Common myeloid progenitor, CD34-positive (primary cell): ENCODE measurements at regions not wholly inside any gene's neighbourhood (a gene's known extent, or its start where the extent isn't known, plus 50 kb on each side); places are given as distances from the start of the nearest gene placed in this dataset.

ENCODE experiments used
- CTCF ChIA-PET: fragments of 350-600 bp; sonication (Branson Sonifier 250); formaldehyde crosslinking; loops from one replicate; lab custom pipeline; 2021; ENCODE audit warnings: antibody characterized with exemption; lab: Charles Lee
- POLR2A ChIA-PET: fragments of 350-600 bp; sonication (Branson Sonifier 250); formaldehyde crosslinking; loops from one replicate; lab custom pipeline; 2021; ENCODE audit warnings: antibody characterized with exemption; lab: Charles Lee
- DNase-seq, 3 donors: peaks; one replicate each; pipeline versions ENCODE4 v3.0.0 to v3.0.0-alpha.2; 2013
- H3K27ac ChIP-seq, 2 experiments: 1 replicate in 1 of 2; 2 replicates in 1 of 2; pipeline ENCODE4 v1.7.0; 2013; ENCODE audit warnings: inconsistent platforms in 2 of 2, low read length in 2 of 2, mild to moderate bottlenecking in 2 of 2, low read depth in 1 of 2, moderate library complexity in 1 of 2; ENCODE audit not compliant: severe bottlenecking in 2 of 2, insufficient read depth in 1 of 2, poor library complexity in 1 of 2
- H3K27me3 ChIP-seq, 5 experiments: replicated peaks in 2 of 5; 1 replicate in 3 of 5; 2 replicates in 2 of 5; pipeline versions ENCODE4 v1.6.1 to v1.7.0; 2013; ENCODE audit warnings: low read length in 4 of 5, mild to moderate bottlenecking in 2 of 5, moderate library complexity in 2 of 5, inconsistent platforms in 1 of 5; ENCODE audit not compliant: insufficient read depth in 5 of 5, control insufficient read depth in 4 of 5
- H3K36me3 ChIP-seq, 4 experiments: 1 replicate in 2 of 4; 2 replicates in 2 of 4; pipeline versions ENCODE4 v1.6.1 to v1.7.0; 2013; ENCODE audit warnings: low read length in 3 of 4, control low read depth in 1 of 4, mild to moderate bottlenecking in 1 of 4; ENCODE audit not compliant: control insufficient read depth in 4 of 4, insufficient read depth in 4 of 4
- H3K4me1 ChIP-seq, 4 experiments: 1 replicate in 3 of 4; 2 replicates in 1 of 4; pipeline versions ENCODE4 v1.6.1 to v1.7.1; 2013; ENCODE audit warnings: low read length in 3 of 4, mild to moderate bottlenecking in 3 of 4, control low read depth in 1 of 4, inconsistent platforms in 1 of 4, moderate library complexity in 1 of 4; ENCODE audit not compliant: control insufficient read depth in 4 of 4, insufficient read depth in 4 of 4; ENCODE audit errors: control extremely low read depth in 1 of 4
- H3K4me3 ChIP-seq, 7 experiments: 1 replicate in 4 of 7; 2 replicates in 3 of 7; pipeline versions ENCODE4 v1.5.1 to v1.7.0; 2013; ENCODE audit warnings: mild to moderate bottlenecking in 7 of 7, low read length in 6 of 7, moderate library complexity in 6 of 7, inconsistent platforms in 2 of 7, low read depth in 2 of 7, control low read depth in 1 of 7; ENCODE audit not compliant: insufficient read depth in 4 of 7, control insufficient read depth in 1 of 7; ENCODE audit errors: extremely low read depth in 1 of 7
- H3K9me3 ChIP-seq, 5 experiments: 1 replicate in 4 of 5; 2 replicates in 1 of 5; pipeline versions ENCODE4 v1.6.1 to v1.7.1; 2013; ENCODE audit warnings: low read length in 4 of 5, mild to moderate bottlenecking in 2 of 5, inconsistent platforms in 1 of 5, low read depth in 1 of 5, moderate library complexity in 1 of 5; ENCODE audit not compliant: control insufficient read depth in 4 of 5, insufficient read depth in 2 of 5; ENCODE audit errors: control extremely low read depth in 1 of 5
- WGBS: methylation state at CpG from one replicate; pipeline ENCODE4 v1.1.5; 2013; ENCODE audit not compliant: insufficient coverage; 5-methylcytosine and 5-hydroxymethylcytosine counted together

GRCh38 chr2:67596871-67597270, 199.7 kb downstream of the ETAA1 start:
- Histone ChIP-seq H3K4me3 (no peak overlapping the region), H3K4me1 (no peaks in the 10 kb centered on the region), H3K27ac (no peak overlapping the region), H3K36me3 (no peaks in the 10 kb centered on the region), H3K27me3 (peaks cover 0 to 2% (median 0%) of the 10 kb centered on the region in 5 experiments), H3K9me3 (peaks cover 0 to 5% (median 0%) of the 10 kb centered on the region in 5 experiments)
- POLR2A ChIA-PET = no interaction called here
- no peak for DNase-seq
- CTCF ChIA-PET = interaction anchor here (0.5 to 0.9 kb wide), 2 partner anchors 9 to 1680 kb away, joined by 3 read pairs; no protein-coding TSS in a partner anchor

GRCh38 chr2:67599561-67599960, 202.4 kb downstream of the ETAA1 start:
- ChIA-PET POLR2A (no interaction called here), CTCF (no interaction called here)
- no peaks in the 10 kb centered on the region for H3K4me1 ChIP-seq
- peaks cover 0 to 2% (median 0%) of the 10 kb centered on the region in 5 experiments for H3K9me3 ChIP-seq
- DNase-seq = no peak
- H3K36me3 ChIP-seq = no peaks in the 10 kb centered on the region
- no peak overlapping the region for H3K27ac ChIP-seq
- no peak overlapping the region for H3K4me3 ChIP-seq
- H3K27me3 ChIP-seq = peaks cover 0 to 2% (median 0%) of the 10 kb centered on the region in 5 experiments

- Histone ChIP-seq H3K9me3 (peaks cover 0 to 2% (median 0%) of the 10 kb centered on the region in 5 experiments), H3K27me3 (peaks cover 0 to 2% (median 0%) of the 10 kb centered on the region in 5 experiments), H3K4me3 (no peak overlapping the region), H3K4me1 (no peaks in the 10 kb centered on the region), H3K36me3 (no peaks in the 10 kb centered on the region), H3K27ac (no peak overlapping the region)
- DNase-seq = no peak
- CTCF ChIA-PET = interaction anchor here (1.2 kb wide), 1 partner anchor 38 kb away, joined by 3 read pairs; no protein-coding TSS in a partner anchor
- POLR2A ChIA-PET = no interaction called here
- 95% methylated on average over 9 of the region's 10 CpGs for WGBS
Observed at GRCh38 chr2:67600222-67600871, 203.2 kb downstream of the ETAA1 start.

GRCh38 chr2:67600946-67601345, 203.8 kb downstream of the ETAA1 start:
- DNase-seq = no peak
- POLR2A ChIA-PET = no interaction called here
- H3K4me3 ChIP-seq = no peak overlapping the region
- no CpG with 5 or more reads among the region's 1 CpG for WGBS
- H3K27me3 ChIP-seq = peaks cover 0 to 2% (median 0%) of the 10 kb centered on the region in 5 experiments
- H3K9me3 ChIP-seq = peaks cover 0 to 2% (median 0%) of the 10 kb centered on the region in 5 experiments
- H3K4me1 ChIP-seq = no peaks in the 10 kb centered on the region
- H3K36me3 ChIP-seq = no peaks in the 10 kb centered on the region
- CTCF ChIA-PET = interaction anchor here (1.2 kb wide), 1 partner anchor 38 kb away, joined by 3 read pairs; no protein-coding TSS in a partner anchor
- no peak overlapping the region for H3K27ac ChIP-seq

GRCh38 chr2:67604360-67604759, 207.2 kb downstream of the ETAA1 start:
- Histone ChIP-seq H3K4me1 (no peaks in the 10 kb centered on the region), H3K27me3 (peaks cover 0 to 2% (median 0%) of the 10 kb centered on the region in 5 experiments), H3K9me3 (peaks cover 0 to 2% (median 0%) of the 10 kb centered on the region in 5 experiments), H3K4me3 (no peak overlapping the region), H3K36me3 (no peaks in the 10 kb centered on the region), H3K27ac (no peak overlapping the region)
- ChIA-PET POLR2A (no interaction called here), CTCF (no interaction called here)
- no CpG with 5 or more reads among the region's 1 CpG for WGBS
- no peak for DNase-seq

GRCh38 chr2:67612576-67613042, 215.5 kb downstream of the ETAA1 start:
- Histone ChIP-seq H3K4me1 (peaks cover 4 to 15% (median 7%) of the 10 kb centered on the region in 4 experiments), H3K9me3 (no peaks in the 10 kb centered on the region), H3K4me3 (no peak overlapping the region), H3K27ac (no peak overlapping the region), H3K36me3 (no peaks in the 10 kb centered on the region), H3K27me3 (no peaks in the 10 kb centered on the region)
- DNase-seq = no peak
- ChIA-PET POLR2A (no interaction called here), CTCF (no interaction called here)
- WGBS = 100% methylated on average over 3 of the region's 4 CpGs

- H3K27me3 ChIP-seq = no peaks in the 10 kb centered on the region
- H3K4me1 ChIP-seq = peaks cover 4 to 15% (median 7%) of the 10 kb centered on the region in 4 experiments
- POLR2A ChIA-PET = no interaction called here
- no peak overlapping the region for H3K27ac ChIP-seq
- no peaks in the 10 kb centered on the region for H3K9me3 ChIP-seq
- no peak for DNase-seq
- no peaks in the 10 kb centered on the region for H3K36me3 ChIP-seq
- H3K4me3 ChIP-seq = no peak overlapping the region
- CTCF ChIA-PET = no interaction called here
- WGBS = 75% methylated on average over 1 of the region's 1 CpG
Observed at GRCh38 chr2:67613227-67613626, 216.1 kb downstream of the ETAA1 start.
